ENCODE measurements at regions not wholly inside any gene's neighbourhood (a gene's known extent, or its start where the extent isn't known, plus 50 kb on each side); places are given as distances from the start of the nearest gene placed in this dataset.

- H3K4me3 ChIP-seq (replicated peaks; ENCODE audit: low read depth, low read length) = no peak overlapping the region
- no peak for DNase-seq (ENCODE audit: low read depth)
- TF ChIP-seq CTCF (IDR thresholded peaks at IDR 0.05; ENCODE audit: low read length, missing control alignments) = no peak
These were observed 89.6 kb downstream of the DDX1 start for GRCh38 chr2:15681089-15681885.

- DNase-seq (ENCODE audit: low read depth) = no peak
- no peak overlapping the region for H3K4me3 ChIP-seq (replicated peaks; ENCODE audit: low read depth, low read length)
- TF ChIP-seq CTCF (IDR thresholded peaks at IDR 0.05; ENCODE audit: low read length, missing control alignments) = no peak
These were observed 90.7 kb downstream of the DDX1 start for GRCh38 chr2:15682354-15682753.

- no peak overlapping the region for H3K4me3 ChIP-seq (replicated peaks; ENCODE audit: low read depth, low read length)
- no peak for TF ChIP-seq CTCF (IDR thresholded peaks at IDR 0.05; ENCODE audit: low read length, missing control alignments)
- no peak for DNase-seq (ENCODE audit: low read depth)
These were observed 92.7 kb downstream of the DDX1 start for GRCh38 chr2:15684161-15685039.

- no peak overlapping the region for H3K4me3 ChIP-seq (replicated peaks; ENCODE audit: low read depth, low read length)
- TF ChIP-seq CTCF (IDR thresholded peaks at IDR 0.05; ENCODE audit: low read length, missing control alignments) = no peak
- DNase-seq (ENCODE audit: low read depth) = no peak
These were observed 93.5 kb downstream of the DDX1 start for GRCh38 chr2:15685143-15685542.

- TF ChIP-seq CTCF (IDR thresholded peaks at IDR 0.05; ENCODE audit: low read length, missing control alignments) = no peak
- DNase-seq (ENCODE audit: low read depth) = no peak
- no peak overlapping the region for H3K4me3 ChIP-seq (replicated peaks; ENCODE audit: low read depth, low read length)
These were observed 95.0 kb downstream of the DDX1 start for GRCh38 chr2:15686643-15687042.

GRCh38 chr2:15687243-15687642 lies 95.6 kb downstream of the DDX1 start:
- no peak for DNase-seq (ENCODE audit: low read depth)
- no peak for TF ChIP-seq CTCF (IDR thresholded peaks at IDR 0.05; ENCODE audit: low read length, missing control alignments)
- H3K4me3 ChIP-seq (replicated peaks; ENCODE audit: low read depth, low read length) = no peak overlapping the region
